NCI-H446 (cell line): ENCODE measurements at regions not wholly inside any gene's neighbourhood (a gene's known extent, or its start where the extent isn't known, plus 50 kb on each side); places are given as distances from the start of the nearest gene placed in this dataset.
"Not testable (repeated sequence)": the region's sequence is repeated elsewhere in the genome, so short reads cannot be mapped to it uniquely, and the experiment has no call there.

Experiments
- DNase-seq, 2 experiments: peaks; one replicate each; lab custom pipeline; 2025; lab: John Stamatoyannopoulos, UW

DNA sequence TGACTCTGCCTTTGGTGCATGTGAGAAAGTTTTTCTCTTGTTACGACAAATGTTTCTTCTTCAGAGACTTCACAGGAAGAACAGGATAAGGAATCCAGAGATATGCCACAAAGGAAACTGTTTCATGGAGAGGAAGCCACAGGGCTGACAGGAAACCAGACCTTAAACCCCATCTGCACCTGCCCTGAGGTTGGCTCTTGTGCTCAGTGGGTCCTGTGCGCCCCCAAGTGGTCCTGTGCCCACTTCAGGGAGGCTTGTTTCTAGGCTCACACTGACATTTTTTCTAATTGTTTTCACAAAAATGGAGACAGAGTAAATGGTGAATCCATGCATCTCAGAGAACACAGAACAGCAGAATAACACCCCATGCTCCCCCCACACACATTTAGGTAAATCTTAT, 1193.5 kb downstream of the TMEM121 start:
- not testable (repeated sequence) for DNase-seq

DNA sequence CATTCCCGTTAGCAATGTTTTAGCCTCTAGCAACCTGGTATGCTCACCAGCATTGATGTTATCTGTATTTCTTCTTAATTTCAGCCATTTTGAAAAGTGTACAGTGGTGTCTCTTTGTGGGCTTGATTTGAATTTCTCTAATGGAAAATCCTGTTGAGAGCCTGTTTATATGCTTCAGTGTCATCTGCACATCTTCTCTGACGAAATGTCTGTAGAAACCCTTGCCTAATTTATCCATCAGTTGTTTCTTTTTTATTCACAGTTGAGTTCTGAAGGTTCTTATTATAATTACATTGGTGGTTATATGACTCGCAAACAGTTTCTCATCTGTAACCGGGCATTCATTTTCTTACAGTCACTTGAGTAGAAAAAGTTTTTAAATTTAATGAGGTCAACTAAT, 1195.5 kb downstream of the TMEM121 start:
- not testable (repeated sequence) for DNase-seq

DNA sequence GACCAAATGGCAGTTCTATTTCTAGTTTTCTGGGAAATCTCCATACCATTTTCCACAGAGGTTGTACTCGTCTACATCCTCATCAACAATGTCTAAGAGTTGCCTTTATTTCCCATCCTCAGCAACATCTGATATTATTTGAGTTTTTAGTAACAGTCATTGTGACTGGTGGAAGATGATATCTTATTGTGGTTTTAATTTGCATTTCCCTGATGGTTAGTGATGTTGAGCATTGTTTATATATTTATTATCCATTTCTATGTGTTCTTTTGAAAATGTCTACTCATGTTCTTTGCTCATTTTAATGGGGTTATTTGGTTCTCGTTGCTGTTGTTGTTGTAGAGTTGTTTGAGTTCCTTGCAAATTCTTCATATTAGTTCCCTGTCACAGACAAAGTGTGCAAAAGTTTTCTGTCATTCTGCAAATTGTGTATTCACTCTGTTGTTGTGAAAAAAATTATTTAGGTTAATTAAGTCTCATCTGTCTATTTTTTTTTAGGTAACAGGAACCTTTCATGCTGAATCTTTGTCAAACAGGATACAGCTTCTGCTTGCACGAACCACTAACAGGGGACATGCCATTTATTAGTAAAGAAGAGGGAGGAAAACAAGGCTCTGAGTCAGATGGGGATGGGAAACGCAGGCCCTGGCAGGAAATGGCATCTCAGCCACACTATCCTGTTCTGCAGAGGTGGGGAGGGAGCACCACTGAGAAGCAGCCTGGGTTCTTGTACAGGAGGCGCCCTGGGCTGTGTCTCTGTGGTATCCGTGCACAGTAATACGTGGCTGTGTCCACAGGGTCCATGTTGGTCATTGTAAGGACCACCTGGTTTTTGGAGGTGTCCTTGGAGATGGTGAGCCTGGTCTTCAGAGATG, 1196.7 kb downstream of the TMEM121 start:
- DNase-seq: not testable (repeated sequence)

DNA sequence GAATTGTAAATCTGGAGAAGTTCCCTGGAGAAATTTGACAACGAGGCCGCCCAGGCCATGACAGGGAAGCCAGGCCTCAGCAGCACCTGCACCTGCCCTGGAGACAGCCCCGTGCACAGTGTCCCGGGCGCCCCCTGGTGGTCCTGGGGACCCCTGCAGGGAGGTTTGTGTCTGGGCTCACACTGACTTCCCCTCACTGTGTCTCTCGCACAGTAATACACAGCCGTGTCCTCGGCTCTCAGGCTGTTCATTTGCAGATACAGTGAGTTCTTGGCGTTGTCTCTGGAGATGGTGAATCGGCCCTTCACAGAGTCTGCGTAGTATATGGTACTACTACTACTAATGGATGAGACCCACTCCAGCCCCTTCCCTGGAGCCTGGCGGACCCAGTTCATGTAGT, 1201.6 kb downstream of the TMEM121 start:
- not testable (repeated sequence) for DNase-seq

DNA sequence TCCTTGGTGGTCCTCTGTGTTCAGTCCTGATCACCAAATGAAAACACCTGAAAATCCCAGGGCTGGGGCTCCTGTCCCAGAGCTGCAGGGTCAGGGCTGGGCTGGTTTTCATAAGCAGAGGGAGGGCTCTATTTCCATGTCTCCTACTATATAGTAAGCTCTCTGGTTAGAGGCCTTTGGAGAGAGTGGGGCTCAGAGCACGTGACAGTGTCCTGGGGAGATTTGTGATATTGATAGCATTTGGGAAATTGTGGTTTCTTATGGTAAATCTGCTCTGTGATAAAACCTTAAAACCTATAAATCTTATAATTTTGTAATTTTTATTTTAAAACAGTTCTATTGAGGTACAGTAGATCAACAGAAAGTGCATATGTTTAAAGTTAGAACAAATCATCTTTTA, 1202.2 kb downstream of the TMEM121 start:
- no peak for DNase-seq

DNA sequence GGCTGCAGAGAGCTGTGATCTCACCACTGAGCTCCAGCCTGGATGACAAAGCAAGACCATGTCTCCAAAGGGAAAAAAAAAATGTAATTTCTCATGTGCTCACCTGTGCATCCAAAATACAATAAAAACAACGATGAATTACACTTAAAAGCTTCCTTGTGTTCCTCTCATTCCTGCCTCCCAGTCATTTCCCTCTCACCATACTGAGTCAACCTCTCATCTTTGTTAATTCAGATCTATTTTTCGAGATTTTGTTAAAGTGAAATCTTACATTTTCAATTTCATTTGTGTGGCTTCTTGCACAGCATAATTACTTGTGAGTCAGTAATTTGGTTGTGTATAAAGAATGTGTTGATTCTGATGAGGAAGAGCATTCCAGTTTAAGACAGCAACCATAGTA, 1203.2 kb downstream of the TMEM121 start:
- DNase-seq: no peak

DNA sequence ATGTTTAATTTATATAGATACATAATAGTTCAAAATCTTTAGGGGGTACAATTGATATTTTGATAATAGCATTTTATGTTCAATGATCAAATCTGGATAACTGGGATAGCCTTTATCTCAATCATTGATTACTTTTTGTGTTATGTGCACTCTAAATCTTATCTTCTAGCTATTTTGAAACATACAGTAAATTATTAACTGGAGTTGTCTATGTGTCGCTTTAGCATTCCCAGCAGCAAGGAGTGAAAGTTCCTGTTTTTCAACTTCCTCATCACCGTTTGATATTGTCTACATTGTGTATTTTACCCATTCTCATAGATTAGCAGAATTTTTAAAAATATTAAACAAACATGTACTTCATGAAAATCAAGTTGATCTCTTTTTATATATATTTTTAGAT, 1207.4 kb downstream of the TMEM121 start:
- no peak for DNase-seq

DNA sequence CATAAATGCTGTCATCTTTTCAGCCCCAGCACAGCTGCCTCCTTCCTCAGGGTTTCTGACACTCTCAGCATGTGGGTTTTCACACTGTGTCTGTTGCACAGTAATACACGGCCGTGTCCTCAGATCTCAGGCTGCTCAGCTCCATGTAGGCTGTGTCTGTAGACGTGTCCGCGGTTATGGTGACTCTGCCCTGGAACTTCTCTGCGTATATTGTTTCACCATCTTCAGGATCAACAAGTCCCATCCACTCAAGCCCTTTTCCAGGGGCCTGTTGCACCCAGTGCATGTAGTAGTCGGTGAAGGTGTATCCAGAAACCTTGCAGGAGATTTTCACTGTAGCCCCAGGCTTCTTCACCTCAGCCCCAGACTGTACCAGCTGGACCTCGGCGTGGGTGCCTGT, 1210.6 kb downstream of the TMEM121 start:
- DNase-seq: no peak

DNA sequence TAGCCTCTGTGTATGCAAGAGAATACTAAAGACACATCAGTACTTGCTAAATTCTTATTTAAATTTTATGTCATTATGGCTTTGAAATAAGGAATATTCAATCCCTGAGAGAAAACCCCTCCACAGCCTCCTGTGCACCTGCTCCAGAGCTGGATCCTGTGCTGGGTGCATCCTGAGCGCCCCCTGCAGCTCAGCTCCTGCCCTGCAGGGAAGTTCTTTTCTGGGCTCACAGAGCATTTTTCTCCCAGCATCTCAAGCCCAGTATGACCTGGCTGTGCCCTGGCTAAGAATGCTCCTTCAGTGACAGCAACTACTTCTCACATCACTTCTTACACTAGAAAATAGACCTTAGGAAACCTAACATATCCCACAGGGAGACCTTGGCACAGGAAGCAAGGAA, 1211.7 kb downstream of the TMEM121 start:
- no peak for DNase-seq

DNA sequence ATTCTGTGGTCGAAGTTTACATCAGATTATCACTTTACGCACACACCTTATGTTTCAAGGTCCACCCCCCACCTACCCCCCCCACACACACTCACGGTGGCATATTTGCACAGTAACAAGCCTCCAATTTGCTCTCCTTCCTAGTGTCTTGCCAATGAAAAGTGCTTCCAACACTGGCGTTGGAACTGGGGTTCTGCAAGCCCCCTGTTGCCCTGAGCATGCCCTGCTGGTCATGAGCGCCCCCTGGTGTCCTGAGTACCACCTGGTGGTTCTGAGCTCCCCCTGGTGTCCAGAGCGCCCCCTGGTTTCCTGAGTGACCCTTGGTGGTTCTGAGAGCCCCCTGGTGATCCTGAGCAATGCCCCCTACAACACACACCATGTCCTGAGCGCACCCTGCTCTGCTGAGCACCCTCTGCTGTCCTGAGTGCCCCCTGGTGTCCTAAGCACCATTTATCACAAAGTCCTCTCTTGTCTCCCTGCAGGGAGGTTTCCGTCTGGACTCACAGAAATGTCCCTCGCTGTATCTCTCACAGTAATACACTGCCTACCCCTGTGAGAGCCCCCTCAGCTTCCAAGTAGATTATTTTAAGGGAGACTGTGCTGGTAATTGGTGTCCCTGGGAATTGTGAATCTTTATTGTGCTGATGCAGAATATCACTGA, 1212.3 kb downstream of the TMEM121 start:
- DNase-seq: not testable (repeated sequence)

DNA sequence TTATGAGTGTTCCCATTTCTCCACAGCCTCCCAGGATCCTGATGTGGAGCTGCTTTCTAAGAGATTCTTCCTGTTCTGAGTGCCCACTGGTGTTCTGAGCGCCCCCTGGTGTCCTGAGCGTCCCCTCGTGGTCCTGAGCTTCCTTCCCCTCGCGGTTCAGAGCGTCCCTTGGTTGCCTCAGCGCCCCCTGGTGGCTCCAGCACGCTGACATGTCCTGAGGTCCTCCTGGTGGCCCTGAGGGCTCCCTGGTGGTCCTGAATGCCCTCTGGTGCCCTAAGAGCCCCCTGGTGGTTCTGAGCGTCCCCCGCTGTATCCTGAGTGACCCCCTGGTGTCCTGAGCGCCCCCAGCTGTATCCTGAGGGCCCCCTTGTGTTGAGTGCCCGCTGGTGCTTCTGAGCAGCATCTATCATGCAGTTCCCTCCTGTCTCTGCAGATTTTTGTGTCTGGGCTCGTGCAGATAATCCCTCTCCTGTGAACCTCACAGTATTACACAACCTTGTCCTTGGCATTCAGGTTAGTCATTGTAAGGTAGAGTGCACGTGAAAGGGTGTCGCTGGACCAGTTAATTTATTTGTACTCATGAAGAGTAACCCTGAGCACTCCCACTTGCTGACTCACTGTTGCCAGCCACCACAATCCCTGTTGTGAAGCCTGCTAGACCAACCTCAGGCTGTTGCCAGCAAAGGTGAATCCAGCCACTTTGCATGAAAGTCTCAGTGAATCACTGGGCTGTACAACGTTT, 1214.9 kb downstream of the TMEM121 start:
- not testable (repeated sequence) for DNase-seq

DNA sequence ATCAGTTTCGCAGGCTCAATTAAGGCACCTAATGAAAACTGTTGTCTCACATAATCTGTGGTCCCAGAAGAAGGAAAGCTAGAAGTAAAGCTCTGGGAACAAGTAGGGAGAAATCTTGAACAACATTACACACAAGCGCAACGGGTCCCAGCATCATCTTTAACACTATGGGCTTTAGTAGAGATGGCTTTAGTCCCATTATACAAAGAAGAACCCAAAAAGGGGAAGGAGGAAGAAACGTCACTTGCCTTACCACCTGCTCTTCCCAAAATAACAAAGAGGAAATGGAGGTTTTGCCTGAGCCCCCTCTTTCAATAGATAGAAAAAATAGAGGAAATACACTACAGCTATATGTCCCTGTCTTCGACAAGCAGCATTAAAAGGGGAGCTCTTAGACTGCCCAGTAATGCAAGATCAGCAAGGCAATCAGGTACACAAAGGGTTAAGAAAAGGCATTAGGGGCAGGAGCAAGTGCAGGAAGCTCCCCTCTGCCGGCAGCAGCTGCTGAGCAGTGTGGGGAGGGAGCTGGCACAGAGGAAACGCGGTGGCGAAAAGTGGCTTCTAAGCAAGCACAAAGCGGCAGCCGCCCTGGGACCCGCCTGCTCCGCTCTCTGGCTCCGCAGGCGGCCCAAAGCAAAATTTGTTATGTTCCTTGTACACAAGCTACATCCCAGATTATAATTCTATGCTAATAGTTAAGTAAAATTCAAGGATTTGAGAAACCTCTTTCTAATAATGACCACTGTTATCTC, 1218.8 kb downstream of the TMEM121 start:
- DNase-seq: not testable (repeated sequence)

DNA sequence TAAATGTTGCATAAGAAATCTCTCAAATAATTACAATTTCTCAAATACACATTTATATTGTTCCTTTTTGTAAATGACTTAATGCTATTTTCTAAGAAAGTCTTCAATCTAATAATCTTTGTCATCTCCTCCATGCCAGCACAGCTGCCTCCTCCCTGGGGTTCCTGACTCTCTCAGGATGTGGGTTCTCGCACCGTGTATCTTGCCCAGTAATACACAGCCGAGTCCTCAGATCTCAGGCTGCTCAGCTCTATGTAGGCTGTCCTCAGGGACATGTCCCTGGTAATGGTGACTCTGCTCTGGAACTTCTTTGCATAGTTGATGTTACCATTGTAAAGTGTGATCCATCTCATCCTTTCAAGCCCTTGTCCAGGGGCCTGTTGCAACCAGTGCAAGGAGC, 1223.7 kb downstream of the TMEM121 start:
- DNase-seq: not testable (repeated sequence)

DNA sequence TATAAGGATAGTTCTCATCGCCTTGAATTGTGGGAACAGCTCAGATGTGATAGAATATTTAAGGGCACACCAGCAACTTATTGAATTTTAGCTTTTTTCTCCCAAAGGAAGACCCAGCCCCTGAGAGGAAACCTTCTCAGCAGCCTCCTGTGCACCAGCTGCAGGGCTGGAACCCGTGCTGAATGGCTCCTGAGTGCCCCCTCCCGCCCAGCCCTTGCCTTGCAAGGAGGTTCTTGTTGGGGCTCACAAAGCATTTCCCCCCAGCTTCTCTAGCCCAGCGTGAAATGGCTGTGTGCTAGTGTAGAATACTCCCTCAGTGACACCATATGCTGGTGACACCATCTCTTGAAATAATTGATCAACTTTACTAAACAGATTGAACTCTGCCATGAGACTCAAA, 1227.4 kb downstream of the TMEM121 start:
- DNase-seq: not testable (repeated sequence)

DNA sequence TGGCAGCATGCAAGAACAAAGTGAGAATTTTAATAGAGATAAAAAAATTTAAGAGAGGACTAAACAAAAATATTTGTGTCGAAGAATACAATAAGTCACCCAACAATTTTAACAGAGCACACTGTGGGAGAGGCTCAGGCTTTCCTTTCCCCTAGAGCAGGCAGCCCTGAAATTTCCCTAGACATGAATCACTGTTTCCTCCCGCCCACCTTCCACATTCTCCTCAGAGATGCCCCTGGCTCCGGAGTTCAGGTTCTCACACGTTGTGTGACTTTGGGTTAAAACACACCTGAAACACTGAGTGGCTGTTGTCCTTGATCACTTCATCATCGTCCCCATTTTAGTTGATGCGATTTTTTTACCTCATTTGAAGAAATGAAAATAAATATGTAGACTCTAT, 1231.1 kb downstream of the TMEM121 start:
- not testable (repeated sequence) for DNase-seq

DNA sequence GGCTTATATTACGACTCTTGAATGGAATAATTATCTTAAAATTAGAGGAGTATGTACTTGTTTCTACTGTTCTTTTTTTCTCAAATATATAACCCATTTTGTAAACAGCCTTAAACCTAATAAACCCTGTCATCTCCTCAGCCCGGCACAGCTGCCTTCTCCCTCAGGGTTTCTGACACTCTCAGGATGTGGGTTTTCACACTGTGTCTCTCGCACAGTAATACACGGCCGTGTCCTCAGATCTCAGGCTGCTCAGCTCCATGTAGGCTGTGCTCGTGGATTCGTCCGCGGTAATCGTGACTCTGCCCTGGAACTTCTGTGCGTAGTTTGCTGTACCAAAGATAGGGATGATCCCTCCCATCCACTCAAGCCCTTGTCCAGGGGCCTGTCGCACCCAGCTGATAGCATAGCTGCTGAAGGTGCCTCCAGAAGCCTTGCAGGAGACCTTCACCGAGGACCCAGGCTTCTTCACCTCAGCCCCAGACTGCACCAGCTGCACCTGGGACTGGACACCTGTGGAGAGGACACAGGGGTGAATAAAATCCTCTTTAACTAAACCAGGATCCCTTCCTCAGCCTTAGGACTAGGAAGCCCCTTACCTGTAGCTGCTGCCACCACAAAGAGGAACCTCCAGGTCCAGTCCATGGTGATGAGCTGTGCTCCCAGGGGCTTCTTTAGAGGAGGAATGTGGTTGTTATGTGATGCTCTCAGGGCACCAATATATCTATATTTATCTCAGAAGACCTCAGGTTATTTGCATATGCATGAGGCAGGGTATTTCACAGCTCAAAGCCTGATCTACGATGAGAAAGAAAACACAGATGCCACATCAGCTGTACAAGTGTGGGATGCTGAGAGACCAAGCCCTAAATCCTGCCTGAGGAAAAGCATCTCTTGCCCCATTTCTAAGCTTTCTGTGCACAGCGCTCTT, 1235.8 kb downstream of the TMEM121 start:
- DNase-seq: not testable (repeated sequence)

DNA sequence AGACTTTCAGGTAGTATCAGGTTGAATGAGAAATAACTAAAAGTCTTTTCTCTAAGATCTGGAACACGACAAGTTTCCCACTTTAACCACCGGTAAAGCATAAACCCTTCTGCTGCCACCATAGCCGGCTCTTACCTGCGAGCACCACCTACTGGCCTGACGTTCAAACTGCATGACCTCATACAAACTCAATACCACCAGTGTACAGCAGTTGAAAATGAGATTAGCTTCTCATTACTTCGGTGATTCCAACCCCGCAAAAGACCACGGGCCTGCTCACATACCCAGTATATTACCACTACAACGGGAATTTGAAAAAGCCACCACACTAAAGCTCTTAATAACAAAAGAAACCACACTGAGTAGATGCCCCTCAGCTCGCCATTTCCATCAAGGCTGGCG, 1238.6 kb downstream of the TMEM121 start:
- not testable (repeated sequence) for DNase-seq

DNA sequence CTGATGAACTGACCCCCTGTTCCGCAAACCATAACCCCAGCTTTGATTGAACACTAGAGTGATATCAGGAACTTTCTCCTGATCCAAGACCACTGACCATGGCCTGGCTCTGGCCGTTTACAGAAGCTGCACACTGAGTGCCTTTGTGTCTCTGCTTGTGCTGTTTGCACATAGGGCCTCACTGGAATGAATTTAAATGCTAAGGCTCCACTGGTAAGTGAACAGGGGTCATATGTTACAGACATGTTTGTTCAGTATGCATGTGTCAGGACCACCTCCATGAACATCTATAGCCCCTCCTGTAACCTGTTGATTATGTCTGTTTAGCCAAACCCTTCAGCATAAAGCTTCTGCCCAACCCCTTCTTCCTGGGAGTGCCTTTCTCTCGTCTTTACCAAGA, 1239.8 kb downstream of the TMEM121 start:
- no peak for DNase-seq

DNA sequence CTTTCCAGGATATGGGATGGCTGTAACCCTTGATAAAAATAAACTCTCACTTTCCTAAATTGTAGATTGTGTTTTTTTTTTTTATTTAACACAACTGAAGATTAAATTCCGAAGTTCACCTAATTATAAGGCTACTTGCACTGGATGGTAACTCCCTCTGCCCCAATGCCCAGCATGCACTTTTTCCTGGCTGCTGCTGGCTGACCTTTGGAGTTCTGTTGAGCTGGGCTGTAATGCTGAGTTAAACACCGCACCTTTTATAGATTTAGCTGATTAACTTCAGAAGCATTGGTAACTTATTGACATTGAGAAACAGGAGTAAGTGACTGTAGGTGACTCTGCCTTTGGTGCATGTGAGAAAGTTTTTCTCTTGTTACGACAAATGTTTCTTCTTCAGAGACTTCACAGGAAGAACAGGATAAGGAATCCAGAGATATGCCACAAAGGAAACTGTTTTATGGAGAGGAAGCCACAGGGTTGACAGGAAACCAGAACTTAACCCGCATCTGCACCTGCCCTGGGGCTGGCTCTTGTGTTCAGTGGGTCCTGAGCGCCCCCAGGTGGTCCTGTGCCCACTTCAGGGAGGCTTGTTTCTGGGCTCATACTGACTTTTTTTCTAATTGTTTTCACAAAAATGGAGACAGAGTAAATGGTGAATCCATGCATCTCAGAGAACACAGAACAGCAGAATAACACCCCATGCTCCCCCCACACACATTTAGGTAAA, 1240.3 kb downstream of the TMEM121 start:
- not testable (repeated sequence) for DNase-seq

DNA sequence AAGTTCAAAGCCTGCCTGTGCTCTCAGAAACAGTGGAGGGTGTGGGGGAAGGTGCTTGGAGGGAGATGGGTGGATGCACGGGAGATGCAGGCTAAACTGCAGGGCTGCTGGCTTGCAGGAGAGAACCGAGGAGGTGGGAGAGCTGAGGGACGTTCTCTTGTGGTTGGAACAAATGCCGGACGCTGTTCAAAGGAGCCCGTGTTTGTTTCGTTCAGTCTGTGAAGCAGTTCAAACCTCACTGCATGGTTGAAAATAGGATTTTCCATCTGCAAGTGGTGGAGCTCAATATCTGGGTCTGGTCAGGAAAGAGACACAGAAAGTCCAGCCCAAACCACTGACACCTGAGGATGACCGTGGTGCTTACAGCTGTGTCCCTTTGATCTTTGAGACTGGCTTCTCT, 1241.8 kb downstream of the TMEM121 start:
- DNase-seq: not testable (repeated sequence)
